Fibroblast of mammary gland (primary cell): ENCODE measurements at regions not wholly inside any gene's neighbourhood (a gene's known extent, or its start where the extent isn't known, plus 50 kb on each side); places are given as distances from the start of the nearest gene placed in this dataset.

Experiments used
- DNase-seq: peaks from one replicate; pipeline ENCODE4 v3.0.0-alpha.2; 2010; ENCODE audit warnings: low read depth
- H3K4me3 ChIP-seq: 2 replicates; pipeline ENCODE4 v1.5.1; 2011; ENCODE audit warnings: low read depth, mild to moderate bottlenecking, low read length, moderate library complexity; ENCODE audit not compliant: control insufficient read depth
- TF ChIP-seq, protein P1 (sequence below): conservative IDR thresholded peaks from 2 replicates; pipeline ENCODE4 v1.5.1; 2011; ENCODE audit warnings: low read depth, low read length, inconsistent platforms; ENCODE audit not compliant: control insufficient read depth, insufficient read depth

DNA sequence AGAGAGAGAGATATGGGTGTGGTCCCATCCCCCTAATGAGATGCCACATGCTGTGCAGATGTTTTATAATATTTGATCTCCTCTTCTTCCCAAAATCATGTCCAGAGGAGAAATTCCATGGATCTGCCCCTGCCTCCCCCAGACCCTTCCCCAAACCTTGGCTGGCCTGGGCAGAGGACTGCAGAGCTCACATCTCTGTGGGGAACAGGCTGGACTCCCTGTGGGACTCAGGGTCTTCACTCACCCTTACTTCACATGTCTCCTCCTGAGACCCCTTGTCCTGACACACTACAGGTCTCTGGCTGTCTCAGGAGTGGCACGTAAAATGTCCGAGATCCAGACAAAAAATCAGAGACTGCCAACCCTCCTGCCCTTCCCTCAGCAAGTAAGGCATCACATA, 76.0 kb upstream of the CAPRIN2 start:
- no peak overlapping the region for H3K4me3 ChIP-seq
- TF ChIP-seq, protein P1, sequence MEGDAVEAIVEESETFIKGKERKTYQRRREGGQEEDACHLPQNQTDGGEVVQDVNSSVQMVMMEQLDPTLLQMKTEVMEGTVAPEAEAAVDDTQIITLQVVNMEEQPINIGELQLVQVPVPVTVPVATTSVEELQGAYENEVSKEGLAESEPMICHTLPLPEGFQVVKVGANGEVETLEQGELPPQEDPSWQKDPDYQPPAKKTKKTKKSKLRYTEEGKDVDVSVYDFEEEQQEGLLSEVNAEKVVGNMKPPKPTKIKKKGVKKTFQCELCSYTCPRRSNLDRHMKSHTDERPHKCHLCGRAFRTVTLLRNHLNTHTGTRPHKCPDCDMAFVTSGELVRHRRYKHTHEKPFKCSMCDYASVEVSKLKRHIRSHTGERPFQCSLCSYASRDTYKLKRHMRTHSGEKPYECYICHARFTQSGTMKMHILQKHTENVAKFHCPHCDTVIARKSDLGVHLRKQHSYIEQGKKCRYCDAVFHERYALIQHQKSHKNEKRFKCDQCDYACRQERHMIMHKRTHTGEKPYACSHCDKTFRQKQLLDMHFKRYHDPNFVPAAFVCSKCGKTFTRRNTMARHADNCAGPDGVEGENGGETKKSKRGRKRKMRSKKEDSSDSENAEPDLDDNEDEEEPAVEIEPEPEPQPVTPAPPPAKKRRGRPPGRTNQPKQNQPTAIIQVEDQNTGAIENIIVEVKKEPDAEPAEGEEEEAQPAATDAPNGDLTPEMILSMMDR, result no peak
- no peak for DNase-seq

DNA sequence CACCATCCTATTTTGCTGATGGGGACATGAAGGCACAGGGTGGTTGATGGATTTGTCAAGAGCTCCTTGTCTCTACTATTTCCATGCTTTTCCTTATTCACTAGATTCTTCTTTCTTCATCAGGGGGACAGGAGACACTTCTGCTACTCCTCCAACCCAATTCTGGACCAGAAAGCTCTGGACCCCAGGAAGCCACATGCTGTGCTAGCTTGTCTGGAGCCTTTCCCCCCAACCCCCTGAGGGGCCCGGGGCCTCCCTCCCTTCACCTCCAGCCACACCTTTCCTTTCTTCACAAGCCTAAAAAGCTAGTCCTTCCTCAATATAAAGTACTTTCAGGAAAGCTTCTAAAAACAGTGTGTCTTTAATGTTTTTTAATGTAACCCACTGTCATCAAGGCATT, 75.1 kb upstream of the CAPRIN2 start:
- no peak overlapping the region for H3K4me3 ChIP-seq
- TF ChIP-seq, protein P1, result no peak
- DNase-seq, result no peak

DNA sequence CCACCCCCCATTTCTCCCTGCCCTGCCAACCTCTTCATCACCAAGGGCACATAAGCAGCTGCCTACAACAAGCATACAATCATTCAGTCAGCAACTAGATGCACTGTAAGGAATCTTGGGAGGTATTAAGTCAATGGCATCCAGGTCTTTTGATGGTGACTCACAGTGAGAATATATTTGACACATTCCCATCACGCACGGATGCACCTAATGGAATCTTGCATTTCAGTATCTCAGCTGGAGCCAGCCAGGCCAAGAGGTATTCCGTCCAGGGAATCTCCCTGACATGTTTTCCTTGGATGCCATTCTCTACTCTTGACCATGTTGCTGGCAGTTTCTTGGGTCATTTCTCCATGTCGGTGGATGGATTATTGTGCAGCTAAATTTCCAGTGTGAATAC, 73.9 kb upstream of the CAPRIN2 start:
- no peak for DNase-seq
- TF ChIP-seq, protein P1, result no peak
- H3K4me3 ChIP-seq, result no peak overlapping the region

DNA sequence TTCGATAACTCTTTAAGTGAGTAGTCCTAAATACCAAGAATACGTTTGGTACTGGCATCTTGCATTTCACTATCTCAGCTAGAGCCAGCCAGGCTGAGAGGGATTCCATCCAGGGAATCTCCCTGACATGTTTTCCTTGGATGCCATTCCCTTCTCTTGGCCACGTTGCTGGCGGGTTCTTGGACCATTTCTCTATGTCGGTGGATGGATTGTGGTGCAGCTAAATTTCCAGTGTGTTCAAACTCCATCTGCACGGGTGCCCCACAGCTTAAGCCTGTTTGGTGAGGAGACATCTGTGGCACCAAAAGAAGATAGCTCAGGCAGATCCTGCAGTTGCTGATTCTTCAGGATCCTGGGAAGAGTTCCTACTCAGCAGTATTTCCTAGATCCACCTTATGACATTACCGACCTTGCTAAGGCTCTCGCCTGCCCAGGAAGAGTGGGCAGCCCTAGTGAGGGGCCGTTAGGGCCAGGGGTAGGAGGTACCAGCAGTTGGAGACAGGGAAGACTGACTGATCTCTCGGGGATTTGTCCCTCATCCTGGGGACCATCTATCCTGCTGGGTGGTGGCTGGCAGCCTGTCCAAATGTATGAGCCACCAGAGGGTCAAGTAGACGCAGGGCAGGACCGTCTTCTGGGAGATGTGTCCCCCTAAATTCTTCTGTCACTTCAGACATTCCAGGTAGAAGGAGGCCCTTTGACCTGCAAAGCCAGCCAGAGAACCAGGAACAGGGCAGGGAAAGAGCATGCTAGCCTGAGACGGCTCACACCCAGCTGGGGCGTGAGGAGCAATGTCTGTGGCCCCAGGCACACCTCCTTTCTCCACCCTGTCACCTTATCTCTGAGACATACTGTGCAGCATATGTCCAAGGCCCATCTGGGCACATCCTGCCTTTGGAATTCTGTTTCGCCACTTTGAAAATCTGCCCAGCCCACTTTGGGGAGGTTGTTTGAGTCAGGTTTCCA, 72.6 kb upstream of the CAPRIN2 start:
- DNase-seq, result no peak
- TF ChIP-seq, protein P1, result no peak
- no peak overlapping the region for H3K4me3 ChIP-seq

DNA sequence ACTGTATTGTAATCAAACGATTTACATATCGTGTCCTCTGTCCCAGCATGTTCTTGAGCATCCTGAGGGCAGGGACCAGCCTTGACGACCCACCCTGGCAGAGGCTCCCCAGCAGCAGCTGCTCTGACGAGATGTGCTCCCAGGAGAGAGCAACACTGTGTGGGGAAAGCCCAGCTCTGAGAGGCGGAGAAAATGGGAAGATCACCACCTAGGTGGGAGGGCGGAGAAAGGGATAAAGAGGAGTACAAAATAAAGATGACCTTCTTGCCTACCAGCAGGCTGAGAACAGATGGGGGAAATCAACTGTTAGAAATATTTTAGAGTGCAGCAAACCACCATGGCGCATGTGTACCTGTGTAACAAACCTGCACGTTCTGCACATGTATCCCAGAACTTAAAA, 71.5 kb upstream of the CAPRIN2 start:
- DNase-seq, result no peak
- no peak overlapping the region for H3K4me3 ChIP-seq
- TF ChIP-seq, protein P1, result no peak

DNA sequence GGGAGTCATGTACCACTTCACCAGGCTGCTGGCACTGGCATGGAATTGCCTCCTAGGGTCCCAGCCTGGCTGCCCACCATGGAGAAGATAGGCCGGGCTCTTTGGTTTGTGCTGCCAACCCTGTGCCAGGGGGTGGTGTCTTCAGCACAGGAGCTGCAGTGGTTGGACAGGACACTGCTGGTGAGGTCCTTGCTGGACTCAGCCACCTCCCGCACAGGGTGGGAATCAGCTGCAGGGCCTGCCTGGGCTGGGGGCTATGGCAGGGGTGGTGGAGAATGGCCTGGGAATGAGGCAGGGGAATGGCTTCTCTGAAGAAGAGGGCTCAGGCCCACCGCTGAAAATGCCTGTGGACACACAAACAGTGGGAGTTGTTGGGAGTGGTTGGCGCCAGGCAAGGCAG, 70.6 kb upstream of the CAPRIN2 start:
- DNase-seq, result no peak
- TF ChIP-seq, protein P1, result no peak
- no peak overlapping the region for H3K4me3 ChIP-seq
